ENCODE measurements at regions not wholly inside any gene's neighbourhood (a gene's known extent, or its start where the extent isn't known, plus 50 kb on each side); places are given as distances from the start of the nearest gene placed in this dataset.
A peak's percentile ranks its signal among the peaks of the same experiment; 100 is the strongest.

- H3K79me2 ChIP-seq, result no peaks in the 10 kb centered on the region
- H3K4me1 ChIP-seq, result no peaks in the 10 kb centered on the region
- H3K36me3 ChIP-seq (ENCODE audit: control insufficient read depth, insufficient read depth, low read length), result no peaks in the 10 kb centered on the region
- H3K27ac ChIP-seq, result no peak overlapping the region
- H3K9me3 ChIP-seq (ENCODE audit: control insufficient read depth, low read length), result no peaks in the 10 kb centered on the region
- no peak overlapping the region for H2AFZ ChIP-seq
- no peak overlapping the region for H3K4me2 ChIP-seq (ENCODE audit: low read length)
- H3K4me3 ChIP-seq (ENCODE audit: low read depth, low read length), result no peak overlapping the region
- no peaks in the 10 kb centered on the region for H3K27me3 ChIP-seq (ENCODE audit: control insufficient read depth, insufficient read depth, low read length)
- H3K9ac ChIP-seq, result no peak overlapping the region
- TF ChIP-seq CTCF (IDR thresholded peaks at IDR 0.05), result no peak
Measured at GRCh38 chr5:73242735-73243134, 69.7 kb downstream of the TMEM174 start.

GRCh38 chr5:73238873-73239272 lies 65.9 kb downstream of the TMEM174 start:
- TF ChIP-seq CTCF (IDR thresholded peaks at IDR 0.05), result no peak

GRCh38 chr5:73236541-73237128 lies 63.6 kb downstream of the TMEM174 start:
- H3K4me3 ChIP-seq (ENCODE audit: low read depth, low read length), result no peak overlapping the region
- H3K9me3 ChIP-seq (ENCODE audit: control insufficient read depth, low read length), result no peaks in the 10 kb centered on the region
- no peak overlapping the region for H3K4me2 ChIP-seq (ENCODE audit: low read length)
- H3K27ac ChIP-seq, result no peak overlapping the region
- peaks cover 4% of the 10 kb centered on the region for H3K4me1 ChIP-seq
- H3K27me3 ChIP-seq (ENCODE audit: control insufficient read depth, insufficient read depth, low read length), result peaks cover 7% of the 10 kb centered on the region
- TF ChIP-seq CTCF (IDR thresholded peaks at IDR 0.05), result no peak
- no peaks in the 10 kb centered on the region for H3K79me2 ChIP-seq
- no peak overlapping the region for H3K9ac ChIP-seq
- no peaks in the 10 kb centered on the region for H3K36me3 ChIP-seq (ENCODE audit: control insufficient read depth, insufficient read depth, low read length)
- no peak overlapping the region for H2AFZ ChIP-seq

More at GRCh38 chr5:73238873-73239272, 65.9 kb downstream of the TMEM174 start:
- Histone ChIP-seq H3K36me3 (ENCODE audit: control insufficient read depth, insufficient read depth, low read length) (no peaks in the 10 kb centered on the region), H3K9me3 (ENCODE audit: control insufficient read depth, low read length) (no peaks in the 10 kb centered on the region), H3K4me1 (no peaks in the 10 kb centered on the region), H3K4me3 (ENCODE audit: low read depth, low read length) (no peak overlapping the region), H3K4me2 (ENCODE audit: low read length) (no peak overlapping the region), H3K27ac (no peak overlapping the region), H3K9ac (no peak overlapping the region), H3K79me2 (no peaks in the 10 kb centered on the region), H3K27me3 (ENCODE audit: control insufficient read depth, insufficient read depth, low read length) (no peaks in the 10 kb centered on the region), H2AFZ (no peak overlapping the region)

- Histone ChIP-seq H3K27ac (no peak overlapping the region), H3K27me3 (ENCODE audit: control insufficient read depth, insufficient read depth, low read length) (peaks cover 11% of the 10 kb centered on the region), H3K4me3 (ENCODE audit: low read depth, low read length) (no peak overlapping the region), H3K9me3 (ENCODE audit: control insufficient read depth, low read length) (no peaks in the 10 kb centered on the region), H3K79me2 (no peaks in the 10 kb centered on the region), H3K36me3 (ENCODE audit: control insufficient read depth, insufficient read depth, low read length) (no peaks in the 10 kb centered on the region), H3K4me2 (ENCODE audit: low read length) (peak overlapping the region; percentile 64), H3K9ac (no peak overlapping the region), H3K4me1 (peaks cover 4% of the 10 kb centered on the region), H2AFZ (no peak overlapping the region)
- no peak for TF ChIP-seq CTCF (IDR thresholded peaks at IDR 0.05)
Measured at GRCh38 chr5:73234204-73234555, 61.2 kb downstream of the TMEM174 start.

GRCh38 chr5:73233461-73234203 lies 60.6 kb downstream of the TMEM174 start:
- peaks cover 4% of the 10 kb centered on the region for H3K4me1 ChIP-seq
- TF ChIP-seq CTCF (IDR thresholded peaks at IDR 0.05), result no peak
- H3K36me3 ChIP-seq (ENCODE audit: control insufficient read depth, insufficient read depth, low read length), result no peaks in the 10 kb centered on the region
- H2AFZ ChIP-seq, result peak overlapping the region; percentile 74
- no peaks in the 10 kb centered on the region for H3K9me3 ChIP-seq (ENCODE audit: control insufficient read depth, low read length)
- peak overlapping the region; percentile 64 for H3K4me2 ChIP-seq (ENCODE audit: low read length)
- H3K79me2 ChIP-seq, result no peaks in the 10 kb centered on the region
- H3K9ac ChIP-seq, result no peak overlapping the region
- H3K4me3 ChIP-seq (ENCODE audit: low read depth, low read length), result peak overlapping the region; percentile 43
- H3K27ac ChIP-seq, result no peak overlapping the region
- H3K27me3 ChIP-seq (ENCODE audit: control insufficient read depth, insufficient read depth, low read length), result peaks cover 11% of the 10 kb centered on the region

All from parathyroid adenoma (tissue), 2 donors.